Transverse colon (tissue), 4 donors: ENCODE measurements at regions not wholly inside any gene's neighbourhood (a gene's known extent, or its start where the extent isn't known, plus 50 kb on each side); places are given as distances from the start of the nearest gene placed in this dataset.

Source experiments
- DNase-seq: peaks from one replicate; pipeline ENCODE4 v3.0.0-alpha.2; 2019
- H3K27ac ChIP-seq, 4 donors: fragments of 200-600 bp; sonication (generic); 2 replicates each; pipeline ENCODE4 v1.5.1; 2016 to 2018; ENCODE audit warnings: inconsistent platforms in 4 of 4
- H3K27me3 ChIP-seq: fragments of 200-600 bp; sonication (generic); 2 replicates; pipeline ENCODE4 v1.5.1; 2017; ENCODE audit warnings: inconsistent platforms
- H3K36me3 ChIP-seq, 4 donors: fragments of 200-600 bp; sonication (generic); 2 replicates each; pipeline ENCODE4 v1.5.1; 2017 to 2019; ENCODE audit warnings: inconsistent platforms in 4 of 4
- H3K4me1 ChIP-seq, 4 donors: fragments of 200-600 bp; sonication (generic); 2 replicates each; pipeline ENCODE4 v1.5.1; 2017 to 2020; ENCODE audit warnings: inconsistent platforms in 4 of 4
- H3K4me3 ChIP-seq, 4 donors: fragments of 200-600 bp; sonication (generic); 1 replicate in 1 of 4; 2 replicates in 3 of 4; pipeline versions ENCODE4 v1.5.1 to v1.6.1; 2017 to 2019; ENCODE audit warnings: inconsistent platforms in 4 of 4
- H3K9me3 ChIP-seq, 2 donors: fragments of 200-600 bp; sonication (generic); 2 replicates each; pipeline ENCODE4 v1.5.1; 2017 to 2019; ENCODE audit warnings: inconsistent platforms in 2 of 2
- CTCF ChIP-seq, 5 experiments: fragments of 200-600 bp in 3 of 5; fragments of 450-650 bp in 2 of 5; sonication (generic) in 3 of 5; IDR thresholded peaks; 1 replicate in 2 of 5; 2 replicates in 3 of 5; pipeline ENCODE4 v1.5.1; 2016 to 2017; ENCODE audit warnings: antibody characterized with exemption in 5 of 5, inconsistent platforms in 3 of 5, mild to moderate bottlenecking in 2 of 5, moderate library complexity in 1 of 5
- EP300 ChIP-seq: sonication (generic); formaldehyde crosslinking; IDR thresholded peaks from one replicate; pipeline ENCODE4 v1.6.1; 2017; ENCODE audit warnings: antibody characterized with exemption, low read depth
- POLR2A ChIP-seq: fragments of 450-650 bp; IDR thresholded peaks from one replicate; pipeline ENCODE4 v1.6.1; 2016; ENCODE audit warnings: antibody characterized with exemption, mild to moderate bottlenecking, moderate library complexity
- POLR2AphosphoS5 ChIP-seq, 3 donors: sonication (generic); formaldehyde crosslinking; IDR thresholded peaks; one replicate each; pipeline ENCODE4 v1.6.1; 2016; ENCODE audit warnings: antibody characterized with exemption in 3 of 3
- WGBS, 2 donors: methylation state at CpG; one replicate each; pipeline ENCODE4 v1.1.5; 2018; ENCODE audit warnings: low coverage in 1 of 2; 5-methylcytosine and 5-hydroxymethylcytosine counted together
- in situ Hi-C, 4 donors: fragments of 200-750 bp; cut with MboI; loops; one replicate each; pipeline versions ENCODE4 v1.15.0 to v1.15.1; 2017; ENCODE audit warnings: low sequenced_read_pairs in 3 of 4, low pct_ligation_motif_present in 1 of 4, low pct_unique_long_range_greater_than_20kb in 1 of 4
- intact Hi-C: fragments of 100-400 bp; cut with DNase I; formaldehyde crosslinking; loops from one replicate; pipeline ENCODE4 v1.15.1; 2023; ENCODE audit warnings: low total_unique reads

- Histone ChIP-seq H3K4me3 (no peak overlapping the region), H3K9me3 (no peaks in the 10 kb centered on the region), H3K36me3 (no peaks in the 10 kb centered on the region), H3K27me3 (no peaks in the 10 kb centered on the region), H3K4me1 (peaks cover 0 to 22% (median 2%) of the 10 kb centered on the region in 4 donors), H3K27ac (no peak overlapping the region)
- TF ChIP-seq POLR2AphosphoS5 (IDR thresholded peaks at IDR 0.05) (no peak), EP300 (no peak), CTCF (IDR thresholded peaks at IDR 0.05) (no peak), POLR2A (no peak)
- DNase-seq = no peak
- WGBS, 2 donors = 61 to 76% methylated on average over 3 of the region's 3 CpGs
- in situ Hi-C loops (no loop called here), intact Hi-C loops (no loop called here)
Measured at GRCh38 chr3:182597621-182598041, 195.7 kb upstream of the ATP11B start.

GRCh38 chr3:182601597-182601996, 191.7 kb upstream of the ATP11B start:
- 67 to 83% methylated on average over 2 of the region's 2 CpGs for WGBS, 2 donors
- TF ChIP-seq CTCF (IDR thresholded peaks at IDR 0.05) (no peak), POLR2AphosphoS5 (IDR thresholded peaks at IDR 0.05) (no peak), EP300 (no peak), POLR2A (no peak)
- intact Hi-C loops = no loop called here
- Histone ChIP-seq H3K36me3 (no peaks in the 10 kb centered on the region), H3K4me1 (peaks cover 0 to 23% (median 5%) of the 10 kb centered on the region in 4 donors), H3K9me3 (no peaks in the 10 kb centered on the region), H3K4me3 (no peak overlapping the region), H3K27ac (no peak overlapping the region), H3K27me3 (no peaks in the 10 kb centered on the region)
- no peak for DNase-seq
- in situ Hi-C loops = no loop called here

GRCh38 chr3:182603501-182603900, 189.8 kb upstream of the ATP11B start:
- in situ Hi-C loops = no loop called here
- H3K9me3 ChIP-seq = no peaks in the 10 kb centered on the region
- no peak for TF ChIP-seq EP300
- no peak for TF ChIP-seq POLR2AphosphoS5 (IDR thresholded peaks at IDR 0.05)
- TF ChIP-seq CTCF (IDR thresholded peaks at IDR 0.05) = no peak
- TF ChIP-seq POLR2A = no peak

GRCh38 chr3:182605882-182606611, 187.3 kb upstream of the ATP11B start:
- H3K36me3 ChIP-seq = no peaks in the 10 kb centered on the region
- WGBS, 2 donors = 30 to 43% methylated on average over 5 of the region's 5 CpGs
- peak overlapping the region; percentile 70 to 81 (median 76) for H3K27ac ChIP-seq
- no peak overlapping the region for H3K4me3 ChIP-seq
- DNase-seq = no peak
- intact Hi-C loops (no loop called here), in situ Hi-C loops (no loop called here)
- H3K27me3 ChIP-seq = no peaks in the 10 kb centered on the region
- no peaks in the 10 kb centered on the region for H3K9me3 ChIP-seq
- TF ChIP-seq POLR2AphosphoS5 (IDR thresholded peaks at IDR 0.05) (peak in 2 of 3 donors; percentile 19 to 71), POLR2A (no peak)
- H3K4me1 ChIP-seq = peaks cover 0 to 43% (median 22%) of the 10 kb centered on the region in 4 donors

More at GRCh38 chr3:182603501-182603900, 189.8 kb upstream of the ATP11B start:
- Histone ChIP-seq H3K27me3 (no peaks in the 10 kb centered on the region), H3K36me3 (no peaks in the 10 kb centered on the region), H3K4me3 (no peak overlapping the region), H3K27ac (no peak overlapping the region), H3K4me1 (peaks cover 0 to 29% (median 15%) of the 10 kb centered on the region in 4 donors)
- no peak for DNase-seq
- intact Hi-C loops = no loop called here
